Putamen (tissue), 1 donor: ENCODE measurements at regions not wholly inside any gene's neighbourhood (a gene's known extent, or its start where the extent isn't known, plus 50 kb on each side); places are given as distances from the start of the nearest gene placed in this dataset.
"Not testable (repeated sequence)": the region's sequence is repeated elsewhere in the genome, so short reads cannot be mapped to it uniquely, and the experiment has no call there.

ENCODE experiments used
- DNase-seq: peaks from one replicate; pipeline ENCODE4 v3.0.0-alpha.2; 2016; ENCODE audit warnings: low spot score

GRCh38 chr11:28900427-28900826, 792.2 kb downstream of the METTL15 start:
- no peak for DNase-seq

- no peak for DNase-seq
These were observed 791.5 kb downstream of the METTL15 start for GRCh38 chr11:28899706-28900105.

- not testable (repeated sequence) for DNase-seq
These were observed 782.4 kb downstream of the METTL15 start for GRCh38 chr11:28890601-28891040.

- DNase-seq, result no peak
These were observed 779.5 kb downstream of the METTL15 start for GRCh38 chr11:28887681-28888080.

GRCh38 chr11:28879869-28880268, 771.7 kb downstream of the METTL15 start:
- no peak for DNase-seq

- no peak for DNase-seq
These were observed 769.8 kb downstream of the METTL15 start for GRCh38 chr11:28878025-28878424.

GRCh38 chr11:28877340-28877739, 769.2 kb downstream of the METTL15 start:
- no peak for DNase-seq

- no peak for DNase-seq
These were observed 766.5 kb downstream of the METTL15 start for GRCh38 chr11:28874706-28875105.

- DNase-seq, result no peak
These were observed 762.9 kb downstream of the METTL15 start for GRCh38 chr11:28871090-28871489.

- no peak for DNase-seq
These were observed 755.2 kb downstream of the METTL15 start for GRCh38 chr11:28863422-28863821.

- DNase-seq, result no peak
These were observed 752.7 kb downstream of the METTL15 start for GRCh38 chr11:28860893-28861292.

GRCh38 chr11:28858076-28858475, 749.9 kb downstream of the METTL15 start:
- DNase-seq, result no peak

GRCh38 chr11:28849053-28849452, 740.9 kb downstream of the METTL15 start:
- DNase-seq, result no peak

- no peak for DNase-seq
These were observed 734.5 kb downstream of the METTL15 start for GRCh38 chr11:28842716-28843115.

GRCh38 chr11:28838741-28839140, 730.6 kb downstream of the METTL15 start:
- no peak for DNase-seq

- DNase-seq, result no peak
These were observed 729.4 kb downstream of the METTL15 start for GRCh38 chr11:28837599-28837998.

GRCh38 chr11:28836285-28837081, 728.3 kb downstream of the METTL15 start:
- no peak for DNase-seq

- DNase-seq, result no peak
These were observed 727.6 kb downstream of the METTL15 start for GRCh38 chr11:28835790-28836189.

GRCh38 chr11:28835317-28835716, 727.1 kb downstream of the METTL15 start:
- DNase-seq, result no peak

- no peak for DNase-seq
These were observed 726.7 kb downstream of the METTL15 start for GRCh38 chr11:28834877-28835276.

- no peak for DNase-seq
These were observed 725.5 kb downstream of the METTL15 start for GRCh38 chr11:28833670-28834069.

GRCh38 chr11:28833169-28833568, 725.0 kb downstream of the METTL15 start:
- no peak for DNase-seq

GRCh38 chr11:28826807-28827206, 718.6 kb downstream of the METTL15 start:
- no peak for DNase-seq

- no peak for DNase-seq
These were observed 714.4 kb downstream of the METTL15 start for GRCh38 chr11:28822576-28822975.
